ENCODE measurements at regions not wholly inside any gene's neighbourhood (a gene's known extent, or its start where the extent isn't known, plus 50 kb on each side); places are given as distances from the start of the nearest gene placed in this dataset.

DNA sequence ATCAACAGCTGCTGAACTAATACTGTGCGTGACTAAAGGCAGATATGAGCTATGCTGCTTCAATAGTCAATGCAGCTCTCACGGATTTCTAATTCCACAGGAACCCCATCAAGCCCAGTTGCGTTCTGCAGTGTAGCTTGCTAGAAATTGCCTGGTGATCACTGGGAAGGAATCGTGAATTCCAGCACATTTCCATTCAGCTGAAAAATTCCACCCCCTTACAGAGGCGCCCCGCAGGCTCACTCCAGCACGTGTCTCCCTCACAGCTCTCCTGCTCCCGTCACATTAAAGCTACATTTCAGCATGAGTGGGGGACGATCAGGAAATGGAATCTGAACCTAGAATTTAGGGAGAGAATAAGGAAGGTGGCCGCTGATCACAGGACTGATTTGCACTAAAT, 534.8 kb downstream of the TCERG1L start:
- TF ChIP-seq GATA2 (IDR thresholded peaks at IDR 0.05; ENCODE audit: low read depth, low read length) (no peak), GATA3 (IDR thresholded peaks at IDR 0.05; ENCODE audit: low read depth, low read length) (no peak)

All from SH-SY5Y (cell line).